Fibroblast of peridontal ligament (primary cell): ENCODE measurements at regions not wholly inside any gene's neighbourhood (a gene's known extent, or its start where the extent isn't known, plus 50 kb on each side); places are given as distances from the start of the nearest gene placed in this dataset.

Experiments used
- DNase-seq: peaks from one replicate; pipeline ENCODE4 v3.0.0-alpha.2; 2010; ENCODE audit errors: extremely low read depth

- DNase-seq, result no peak
Measured at GRCh38 chr5:89992201-89992600, 417.4 kb downstream of the CETN3 start.

GRCh38 chr5:89991592-89991991 lies 418.0 kb downstream of the CETN3 start:
- no peak for DNase-seq

GRCh38 chr5:89989776-89990175 lies 419.8 kb downstream of the CETN3 start:
- peak; percentile 54 for DNase-seq

GRCh38 chr5:89988998-89989655 lies 420.4 kb downstream of the CETN3 start:
- DNase-seq, result peak; percentile 88

- peak; percentile 33 for DNase-seq
Measured at GRCh38 chr5:89988129-89988810, 421.3 kb downstream of the CETN3 start.

- no peak for DNase-seq
Measured at GRCh38 chr5:89983216-89983615, 426.3 kb downstream of the CETN3 start.

- peak; percentile 86 for DNase-seq
Measured at GRCh38 chr5:89981878-89982773, 427.4 kb downstream of the CETN3 start.

- DNase-seq, result no peak
Measured at GRCh38 chr5:89981021-89981420, 428.5 kb downstream of the CETN3 start.

GRCh38 chr5:89973516-89973915 lies 436.0 kb downstream of the CETN3 start:
- DNase-seq, result no peak

- peak; percentile 89 for DNase-seq
Measured at GRCh38 chr5:89972901-89973300, 436.7 kb downstream of the CETN3 start.

- peak; percentile 57 for DNase-seq
Measured at GRCh38 chr5:89968958-89969381, 440.6 kb downstream of the CETN3 start.

GRCh38 chr5:89967771-89968444 lies 441.6 kb downstream of the CETN3 start:
- DNase-seq, result peak; percentile 67

GRCh38 chr5:89956838-89957237 lies 452.7 kb downstream of the CETN3 start:
- no peak for DNase-seq

- DNase-seq, result no peak
Measured at GRCh38 chr5:89954916-89955315, 454.6 kb downstream of the CETN3 start.

GRCh38 chr5:89951876-89952275 lies 457.7 kb downstream of the CETN3 start:
- DNase-seq, result no peak

GRCh38 chr5:89950234-89950633 lies 459.3 kb downstream of the CETN3 start:
- no peak for DNase-seq

- no peak for DNase-seq
Measured at GRCh38 chr5:89948977-89949376, 460.6 kb downstream of the CETN3 start.

- no peak for DNase-seq
Measured at GRCh38 chr5:89946916-89947315, 462.6 kb downstream of the CETN3 start.

- no peak for DNase-seq
Measured at GRCh38 chr5:89946508-89946907, 463.0 kb downstream of the CETN3 start.

GRCh38 chr5:89942171-89942570 lies 467.4 kb downstream of the CETN3 start:
- no peak for DNase-seq

GRCh38 chr5:89936576-89936975 lies 473.0 kb downstream of the CETN3 start:
- DNase-seq, result no peak

- DNase-seq, result no peak
Measured at GRCh38 chr5:89934069-89934468, 475.5 kb downstream of the CETN3 start.
